ENCODE measurements at regions not wholly inside any gene's neighbourhood (a gene's known extent, or its start where the extent isn't known, plus 50 kb on each side); places are given as distances from the start of the nearest gene placed in this dataset.

GRCh38 chr16:66150698-66151482, 215.6 kb upstream of the CDH5 start:
- no peaks in the 10 kb centered on the region for H3K4me1 ChIP-seq (ENCODE audit: control insufficient read depth, insufficient read depth, low read length)
- 89 to 92% methylated on average over 7 of the region's 7 CpGs for WGBS, 2 experiments
- H3K9me3 ChIP-seq (ENCODE audit: control insufficient read depth, low read length): no peaks in the 10 kb centered on the region
- no peaks in the 10 kb centered on the region for H3K27me3 ChIP-seq (ENCODE audit: control insufficient read depth, insufficient read depth, low read length, poor library complexity, severe bottlenecking)
- H3K4me3 ChIP-seq (ENCODE audit: insufficient read depth, low read depth, low read length): no peak overlapping the region
- no peaks in the 10 kb centered on the region for H3K36me3 ChIP-seq (ENCODE audit: control insufficient read depth, insufficient read depth, low read length)
- no peak overlapping the region for H3K27ac ChIP-seq (ENCODE audit: insufficient read depth, low read depth, low read length, poor library complexity, severe bottlenecking)

DNA sequence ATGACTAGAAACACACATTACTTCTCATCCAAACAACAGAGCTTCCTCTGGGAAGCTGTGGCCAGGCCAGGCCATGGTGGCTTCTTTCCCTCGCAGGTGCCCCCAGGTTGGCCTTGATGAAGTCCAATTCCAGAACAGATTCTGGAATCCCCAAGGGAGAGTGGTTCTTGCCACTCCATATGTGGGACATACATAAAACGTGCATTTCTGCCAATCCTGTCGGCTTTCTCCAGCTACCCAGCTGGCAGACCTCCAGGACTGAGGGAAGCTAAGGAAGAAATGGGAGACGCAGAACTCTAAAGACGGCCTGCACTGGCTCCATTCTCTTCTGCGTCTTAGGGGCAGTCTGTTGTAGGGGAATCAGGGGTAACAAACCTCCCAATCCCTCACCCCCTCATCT, 219.2 kb upstream of the CDH5 start:
- no peak overlapping the region for H3K4me3 ChIP-seq (ENCODE audit: insufficient read depth, low read depth, low read length)
- H3K9me3 ChIP-seq (ENCODE audit: control insufficient read depth, low read length): no peaks in the 10 kb centered on the region
- no peaks in the 10 kb centered on the region for H3K36me3 ChIP-seq (ENCODE audit: control insufficient read depth, insufficient read depth, low read length)
- WGBS, 2 experiments: 94 to 99% methylated on average over 6 of the region's 6 CpGs
- H3K27ac ChIP-seq (ENCODE audit: insufficient read depth, low read depth, low read length, poor library complexity, severe bottlenecking): no peak overlapping the region
- H3K27me3 ChIP-seq (ENCODE audit: control insufficient read depth, insufficient read depth, low read length, poor library complexity, severe bottlenecking): no peaks in the 10 kb centered on the region
- no peaks in the 10 kb centered on the region for H3K4me1 ChIP-seq (ENCODE audit: control insufficient read depth, insufficient read depth, low read length)

- no peaks in the 10 kb centered on the region for H3K4me1 ChIP-seq (ENCODE audit: control insufficient read depth, insufficient read depth, low read length)
- no peaks in the 10 kb centered on the region for H3K36me3 ChIP-seq (ENCODE audit: control insufficient read depth, insufficient read depth, low read length)
- H3K9me3 ChIP-seq (ENCODE audit: control insufficient read depth, low read length): no peaks in the 10 kb centered on the region
- WGBS, 2 experiments: 96 to 97% methylated on average over 9 of the region's 9 CpGs
- no peak overlapping the region for H3K27ac ChIP-seq (ENCODE audit: insufficient read depth, low read depth, low read length, poor library complexity, severe bottlenecking)
- H3K4me3 ChIP-seq (ENCODE audit: insufficient read depth, low read depth, low read length): no peak overlapping the region
- no peaks in the 10 kb centered on the region for H3K27me3 ChIP-seq (ENCODE audit: control insufficient read depth, insufficient read depth, low read length, poor library complexity, severe bottlenecking)
Measured at GRCh38 chr16:66146798-66147197, 219.7 kb upstream of the CDH5 start.

GRCh38 chr16:66144641-66145040, 221.8 kb upstream of the CDH5 start:
- Histone ChIP-seq H3K4me1 (ENCODE audit: control insufficient read depth, insufficient read depth, low read length) (no peaks in the 10 kb centered on the region), H3K27ac (ENCODE audit: insufficient read depth, low read depth, low read length, poor library complexity, severe bottlenecking) (no peak overlapping the region), H3K27me3 (ENCODE audit: control insufficient read depth, insufficient read depth, low read length, poor library complexity, severe bottlenecking) (no peaks in the 10 kb centered on the region), H3K4me3 (ENCODE audit: insufficient read depth, low read depth, low read length) (no peak overlapping the region), H3K36me3 (ENCODE audit: control insufficient read depth, insufficient read depth, low read length) (no peaks in the 10 kb centered on the region), H3K9me3 (ENCODE audit: control insufficient read depth, low read length) (no peaks in the 10 kb centered on the region)
- 96 to 97% methylated on average over 1 to 3 of the region's 3 CpGs for WGBS, 2 experiments

- H3K27me3 ChIP-seq (ENCODE audit: control insufficient read depth, insufficient read depth, low read length, poor library complexity, severe bottlenecking): no peaks in the 10 kb centered on the region
- no peaks in the 10 kb centered on the region for H3K36me3 ChIP-seq (ENCODE audit: control insufficient read depth, insufficient read depth, low read length)
- H3K4me3 ChIP-seq (ENCODE audit: insufficient read depth, low read depth, low read length): no peak overlapping the region
- no peaks in the 10 kb centered on the region for H3K9me3 ChIP-seq (ENCODE audit: control insufficient read depth, low read length)
- 86 to 88% methylated on average over 1 of the region's 1 CpG for WGBS, 2 experiments
- peaks cover 5% of the 10 kb centered on the region for H3K4me1 ChIP-seq (ENCODE audit: control insufficient read depth, insufficient read depth, low read length)
- no peak overlapping the region for H3K27ac ChIP-seq (ENCODE audit: insufficient read depth, low read depth, low read length, poor library complexity, severe bottlenecking)
Measured at GRCh38 chr16:66143415-66143814, 223.1 kb upstream of the CDH5 start.

- peaks cover 8% of the 10 kb centered on the region for H3K4me1 ChIP-seq (ENCODE audit: control insufficient read depth, insufficient read depth, low read length)
- H3K36me3 ChIP-seq (ENCODE audit: control insufficient read depth, insufficient read depth, low read length): no peaks in the 10 kb centered on the region
- WGBS, 2 experiments: 91 to 94% methylated on average over 5 of the region's 5 CpGs
- no peak overlapping the region for H3K27ac ChIP-seq (ENCODE audit: insufficient read depth, low read depth, low read length, poor library complexity, severe bottlenecking)
- no peak overlapping the region for H3K4me3 ChIP-seq (ENCODE audit: insufficient read depth, low read depth, low read length)
- H3K27me3 ChIP-seq (ENCODE audit: control insufficient read depth, insufficient read depth, low read length, poor library complexity, severe bottlenecking): no peaks in the 10 kb centered on the region
- H3K9me3 ChIP-seq (ENCODE audit: control insufficient read depth, low read length): no peaks in the 10 kb centered on the region
Measured at GRCh38 chr16:66141885-66142284, 224.6 kb upstream of the CDH5 start.

DNA sequence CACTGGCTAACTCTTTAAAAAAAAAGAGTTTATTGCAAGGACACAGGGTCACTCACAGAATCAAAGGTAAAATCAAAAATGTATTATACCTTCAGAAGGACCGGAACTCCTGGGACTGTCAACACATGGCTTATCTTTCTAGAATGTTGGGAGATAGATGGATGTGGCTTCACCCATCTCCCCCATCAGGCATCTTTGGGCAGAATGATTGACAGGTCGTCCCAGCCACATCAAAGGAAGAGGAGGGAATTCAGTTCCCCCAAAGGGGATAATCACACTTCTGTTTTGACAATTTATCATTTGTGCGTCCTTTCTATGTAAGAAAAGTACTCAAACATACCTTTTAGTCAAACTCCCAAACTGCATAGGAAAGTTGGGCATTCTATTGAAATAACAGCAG, 228.6 kb upstream of the CDH5 start:
- Histone ChIP-seq H3K4me3 (ENCODE audit: insufficient read depth, low read depth, low read length) (no peak overlapping the region), H3K4me1 (ENCODE audit: control insufficient read depth, insufficient read depth, low read length) (peaks cover 8% of the 10 kb centered on the region), H3K27me3 (ENCODE audit: control insufficient read depth, insufficient read depth, low read length, poor library complexity, severe bottlenecking) (no peaks in the 10 kb centered on the region), H3K27ac (ENCODE audit: insufficient read depth, low read depth, low read length, poor library complexity, severe bottlenecking) (no peak overlapping the region), H3K36me3 (ENCODE audit: control insufficient read depth, insufficient read depth, low read length) (no peaks in the 10 kb centered on the region), H3K9me3 (ENCODE audit: control insufficient read depth, low read length) (no peaks in the 10 kb centered on the region)
- 78 to 100% methylated on average over 2 to 3 of the region's 3 CpGs for WGBS, 2 experiments

- H3K36me3 ChIP-seq (ENCODE audit: control insufficient read depth, insufficient read depth, low read length): no peaks in the 10 kb centered on the region
- H3K4me3 ChIP-seq (ENCODE audit: insufficient read depth, low read depth, low read length): no peak overlapping the region
- H3K9me3 ChIP-seq (ENCODE audit: control insufficient read depth, low read length): no peaks in the 10 kb centered on the region
- H3K27me3 ChIP-seq (ENCODE audit: control insufficient read depth, insufficient read depth, low read length, poor library complexity, severe bottlenecking): no peaks in the 10 kb centered on the region
- H3K27ac ChIP-seq (ENCODE audit: insufficient read depth, low read depth, low read length, poor library complexity, severe bottlenecking): no peak overlapping the region
- WGBS, 2 experiments: 91 to 96% methylated on average over 4 of the region's 4 CpGs
- H3K4me1 ChIP-seq (ENCODE audit: control insufficient read depth, insufficient read depth, low read length): peaks cover 8% of the 10 kb centered on the region
Measured at GRCh38 chr16:66136841-66137240, 229.7 kb upstream of the CDH5 start.

GRCh38 chr16:66135838-66136237, 230.7 kb upstream of the CDH5 start:
- H3K4me3 ChIP-seq (ENCODE audit: insufficient read depth, low read depth, low read length): no peak overlapping the region
- H3K27ac ChIP-seq (ENCODE audit: insufficient read depth, low read depth, low read length, poor library complexity, severe bottlenecking): no peak overlapping the region
- H3K9me3 ChIP-seq (ENCODE audit: control insufficient read depth, low read length): no peaks in the 10 kb centered on the region
- H3K36me3 ChIP-seq (ENCODE audit: control insufficient read depth, insufficient read depth, low read length): no peaks in the 10 kb centered on the region
- H3K27me3 ChIP-seq (ENCODE audit: control insufficient read depth, insufficient read depth, low read length, poor library complexity, severe bottlenecking): no peaks in the 10 kb centered on the region
- 96 to 98% methylated on average over 5 of the region's 5 CpGs for WGBS, 2 experiments
- H3K4me1 ChIP-seq (ENCODE audit: control insufficient read depth, insufficient read depth, low read length): peaks cover 8% of the 10 kb centered on the region

DNA sequence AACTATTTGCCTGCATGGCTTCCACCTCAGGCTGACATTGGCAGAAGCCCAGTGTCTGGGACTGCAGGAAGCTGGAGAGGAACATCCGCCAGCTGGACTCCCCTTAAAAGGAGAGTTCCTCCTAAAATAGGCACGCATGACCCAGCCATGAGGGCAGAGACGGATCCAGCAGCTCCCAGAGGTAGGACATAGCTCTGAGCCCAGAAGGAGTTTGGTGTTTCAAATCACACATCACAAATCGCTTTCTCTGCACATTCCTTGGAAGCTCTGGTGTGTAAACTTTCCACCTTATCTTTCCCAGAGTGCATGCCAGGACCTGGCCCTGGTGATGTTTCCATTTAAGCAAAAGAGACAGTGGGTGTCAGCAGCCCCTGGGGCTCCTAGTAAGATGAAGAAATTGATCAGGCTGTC, 231.1 kb upstream of the CDH5 start:
- H3K4me1 ChIP-seq (ENCODE audit: control insufficient read depth, insufficient read depth, low read length): peaks cover 8% of the 10 kb centered on the region
- no peaks in the 10 kb centered on the region for H3K36me3 ChIP-seq (ENCODE audit: control insufficient read depth, insufficient read depth, low read length)
- no peak overlapping the region for H3K4me3 ChIP-seq (ENCODE audit: insufficient read depth, low read depth, low read length)
- 93 to 95% methylated on average over 4 of the region's 4 CpGs for WGBS, 2 experiments
- no peak overlapping the region for H3K27ac ChIP-seq (ENCODE audit: insufficient read depth, low read depth, low read length, poor library complexity, severe bottlenecking)
- H3K9me3 ChIP-seq (ENCODE audit: control insufficient read depth, low read length): no peaks in the 10 kb centered on the region
- no peaks in the 10 kb centered on the region for H3K27me3 ChIP-seq (ENCODE audit: control insufficient read depth, insufficient read depth, low read length, poor library complexity, severe bottlenecking)

Measured in ectodermal cell (in vitro differentiated cells).